MM.1S (cell line): ENCODE measurements at regions not wholly inside any gene's neighbourhood (a gene's known extent, or its start where the extent isn't known, plus 50 kb on each side); places are given as distances from the start of the nearest gene placed in this dataset.
"Not testable (repeated sequence)": the region's sequence is repeated elsewhere in the genome, so short reads cannot be mapped to it uniquely, and the experiment has no call there.

Experiments used
- DNase-seq: peaks from one replicate; pipeline ENCODE4 v3.0.0-alpha.2; 2015
- H2AFZ ChIP-seq: fragments of 300-600 bp; sonication (generic); 2 replicates; pipeline ENCODE4 v1.6.0; 2016; ENCODE audit warnings: antibody characterized with exemption, low read length
- H3F3A ChIP-seq: fragments of 300-600 bp; sonication (generic); 2 replicates; pipeline ENCODE4 v1.6.1; 2016; ENCODE audit warnings: mild to moderate bottlenecking, antibody characterized with exemption, low read length, moderate library complexity, mixed read lengths; ENCODE audit not compliant: insufficient read depth
- H3K27ac ChIP-seq: fragments of 300-600 bp; sonication (generic); 2 replicates; pipeline ENCODE4 v1.5.1; 2016; ENCODE audit warnings: mild to moderate bottlenecking, low read length
- H3K27me3 ChIP-seq: fragments of 300-600 bp; sonication (generic); replicated peaks from 2 replicates; pipeline ENCODE4 v1.6.0; 2016; ENCODE audit warnings: low read length; ENCODE audit not compliant: insufficient read depth
- H3K36me3 ChIP-seq: fragments of 300-600 bp; sonication (generic); replicated peaks from 2 replicates; pipeline ENCODE4 v1.6.1; 2016; ENCODE audit warnings: mild to moderate bottlenecking, low read length, mixed read lengths; ENCODE audit not compliant: insufficient read depth
- H3K4me1 ChIP-seq: fragments of 300-600 bp; sonication (generic); 2 replicates; pipeline ENCODE4 v1.6.1; 2016; ENCODE audit warnings: low read length, mixed read lengths
- H3K4me2 ChIP-seq: fragments of 300-600 bp; sonication (generic); 2 replicates; pipeline ENCODE4 v1.6.0; 2016; ENCODE audit warnings: low read depth, low read length
- H3K4me3 ChIP-seq: fragments of 300-600 bp; sonication (generic); 2 replicates; pipeline ENCODE4 v1.5.1; 2016; ENCODE audit warnings: low read length, mixed read lengths
- H3K79me2 ChIP-seq: fragments of 300-600 bp; sonication (generic); 2 replicates; pipeline ENCODE4 v1.6.1; 2016; ENCODE audit warnings: mixed run types, low read length, mixed read lengths
- H3K9ac ChIP-seq: fragments of 300-600 bp; sonication (generic); 2 replicates; pipeline ENCODE4 v1.6.1; 2016; ENCODE audit warnings: low read length, mixed read lengths
- H3K9me2 ChIP-seq: fragments of 300-600 bp; sonication (generic); replicated peaks from 2 replicates; pipeline ENCODE4 v1.6.1; 2016; ENCODE audit warnings: mild to moderate bottlenecking, low read length, mixed read lengths; ENCODE audit not compliant: insufficient read depth
- H3K9me3 ChIP-seq: fragments of 300-600 bp; sonication (generic); replicated peaks from 2 replicates; pipeline ENCODE4 v1.6.1; 2016; ENCODE audit warnings: mild to moderate bottlenecking, low read length, mixed read lengths; ENCODE audit not compliant: insufficient read depth
- H4K20me1 ChIP-seq: fragments of 300-600 bp; sonication (generic); 2 replicates; pipeline ENCODE4 v1.6.1; 2016; ENCODE audit warnings: mild to moderate bottlenecking, low read length, moderate library complexity, mixed read lengths; ENCODE audit not compliant: insufficient read depth
- EZH2 ChIP-seq: fragments of 300-600 bp; sonication (generic); optimal IDR thresholded peaks from 2 replicates; pipeline ENCODE3; 2017; ENCODE audit warnings: low read depth, mild to moderate bottlenecking, antibody characterized with exemption, low read length, mixed read lengths
- EZH2phosphoT487 ChIP-seq: fragments of 300-600 bp; sonication (generic); IDR thresholded peaks from 2 replicates; pipeline ENCODE4 v1.6.1; 2018; ENCODE audit warnings: antibody characterized with exemption, low read length
- TF ChIP-seq, protein P1 (sequence below): fragments of 300-600 bp; sonication (generic); IDR thresholded peaks from 2 replicates; pipeline ENCODE4 v1.5.1; 2016; ENCODE audit warnings: antibody characterized with exemption, low read length, mixed read lengths

GRCh38 chr21:33967086-33967571 lies 51.5 kb upstream of the ATP5PO start:
- no peaks in the 10 kb centered on the region for H3F3A ChIP-seq
- TF ChIP-seq EZH2phosphoT487, result no peak
- no peak for TF ChIP-seq EZH2
- TF ChIP-seq, protein P1, sequence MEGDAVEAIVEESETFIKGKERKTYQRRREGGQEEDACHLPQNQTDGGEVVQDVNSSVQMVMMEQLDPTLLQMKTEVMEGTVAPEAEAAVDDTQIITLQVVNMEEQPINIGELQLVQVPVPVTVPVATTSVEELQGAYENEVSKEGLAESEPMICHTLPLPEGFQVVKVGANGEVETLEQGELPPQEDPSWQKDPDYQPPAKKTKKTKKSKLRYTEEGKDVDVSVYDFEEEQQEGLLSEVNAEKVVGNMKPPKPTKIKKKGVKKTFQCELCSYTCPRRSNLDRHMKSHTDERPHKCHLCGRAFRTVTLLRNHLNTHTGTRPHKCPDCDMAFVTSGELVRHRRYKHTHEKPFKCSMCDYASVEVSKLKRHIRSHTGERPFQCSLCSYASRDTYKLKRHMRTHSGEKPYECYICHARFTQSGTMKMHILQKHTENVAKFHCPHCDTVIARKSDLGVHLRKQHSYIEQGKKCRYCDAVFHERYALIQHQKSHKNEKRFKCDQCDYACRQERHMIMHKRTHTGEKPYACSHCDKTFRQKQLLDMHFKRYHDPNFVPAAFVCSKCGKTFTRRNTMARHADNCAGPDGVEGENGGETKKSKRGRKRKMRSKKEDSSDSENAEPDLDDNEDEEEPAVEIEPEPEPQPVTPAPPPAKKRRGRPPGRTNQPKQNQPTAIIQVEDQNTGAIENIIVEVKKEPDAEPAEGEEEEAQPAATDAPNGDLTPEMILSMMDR, result no peak
- H2AFZ ChIP-seq, result no peak overlapping the region
- no peak for DNase-seq
- H3K36me3 ChIP-seq, result no peaks in the 10 kb centered on the region
- H3K27me3 ChIP-seq, result no peaks in the 10 kb centered on the region
- no peak overlapping the region for H3K4me3 ChIP-seq
- H3K9me2 ChIP-seq, result no peaks in the 10 kb centered on the region
- no peak overlapping the region for H3K9ac ChIP-seq
- H3K79me2 ChIP-seq, result no peaks in the 10 kb centered on the region
- H3K27ac ChIP-seq, result no peak overlapping the region
- H3K9me3 ChIP-seq, result no peaks in the 10 kb centered on the region
- no peak overlapping the region for H3K4me2 ChIP-seq
- no peaks in the 10 kb centered on the region for H3K4me1 ChIP-seq
- no peaks in the 10 kb centered on the region for H4K20me1 ChIP-seq

- no peak overlapping the region for H2AFZ ChIP-seq
- H3K36me3 ChIP-seq, result no peaks in the 10 kb centered on the region
- no peaks in the 10 kb centered on the region for H3K9me2 ChIP-seq
- H3K4me2 ChIP-seq, result no peak overlapping the region
- H4K20me1 ChIP-seq, result no peaks in the 10 kb centered on the region
- no peak overlapping the region for H3K9ac ChIP-seq
- H3K79me2 ChIP-seq, result no peaks in the 10 kb centered on the region
- no peaks in the 10 kb centered on the region for H3K9me3 ChIP-seq
- no peaks in the 10 kb centered on the region for H3F3A ChIP-seq
- no peaks in the 10 kb centered on the region for H3K27me3 ChIP-seq
- DNase-seq, result no peak
- TF ChIP-seq EZH2phosphoT487 (no peak), EZH2 (no peak)
- TF ChIP-seq, protein P1, result no peak
- H3K27ac ChIP-seq, result no peak overlapping the region
- no peak overlapping the region for H3K4me3 ChIP-seq
- H3K4me1 ChIP-seq, result no peaks in the 10 kb centered on the region
Observed at GRCh38 chr21:33966324-33966949, 50.8 kb upstream of the ATP5PO start.

DNA sequence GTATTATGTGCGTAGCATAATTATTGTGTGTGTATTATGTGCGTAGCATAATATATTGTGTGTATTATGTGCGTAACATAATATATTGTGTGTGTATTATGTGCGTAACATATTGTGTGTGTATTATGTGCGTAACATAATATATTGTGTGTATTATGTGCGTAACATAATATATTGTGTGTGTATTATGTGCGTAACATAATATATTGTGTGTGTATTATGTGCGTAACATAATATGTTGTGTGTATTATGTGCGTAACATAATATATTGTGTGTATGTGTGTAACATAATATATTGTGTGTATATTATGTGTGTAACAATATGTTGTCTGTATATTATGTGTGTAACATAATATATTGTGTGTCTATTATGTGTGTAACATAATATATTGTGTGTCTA lies 50.1 kb upstream of the ATP5PO start:
- H3K27ac ChIP-seq, H3K4me3 ChIP-seq, H3K9me2 ChIP-seq, H3F3A ChIP-seq, H3K27me3 ChIP-seq, H3K9ac ChIP-seq, H3K4me1 ChIP-seq, H3K9me3 ChIP-seq, H4K20me1 ChIP-seq, DNase-seq, H2AFZ ChIP-seq, H3K36me3 ChIP-seq, H3K4me2 ChIP-seq, H3K79me2 ChIP-seq: not testable (repeated sequence)
